Neuronal stem cell (in vitro differentiated cells): ENCODE measurements at regions not wholly inside any gene's neighbourhood (a gene's known extent, or its start where the extent isn't known, plus 50 kb on each side); places are given as distances from the start of the nearest gene placed in this dataset.
A peak's percentile ranks its signal among the peaks of the same experiment; 100 is the strongest.

Source experiments
- DNase-seq: peaks from one replicate; pipeline ENCODE4 v3.0.0-alpha.2; 2013; ENCODE audit warnings: low spot score
- H2AFZ ChIP-seq: one replicate; pipeline ENCODE4 v1.6.1; 2013; ENCODE audit warnings: mild to moderate bottlenecking, low read length, inconsistent platforms
- H2AK5ac ChIP-seq: 2 replicates; pipeline ENCODE4 v1.6.1; 2013; ENCODE audit warnings: low read depth, mild to moderate bottlenecking, inconsistent platforms, low read length, moderate library complexity, mixed read lengths
- H2BK120ac ChIP-seq: 2 replicates; pipeline ENCODE4 v1.6.1; 2013; ENCODE audit warnings: low read depth, mild to moderate bottlenecking, inconsistent platforms, low read length, moderate library complexity, mixed read lengths
- H2BK12ac ChIP-seq: one replicate; pipeline ENCODE4 v1.6.1; 2013; ENCODE audit warnings: low read length, inconsistent platforms
- H2BK15ac ChIP-seq: 2 replicates; pipeline ENCODE4 v1.6.1; 2013; ENCODE audit warnings: mild to moderate bottlenecking, low read length, inconsistent platforms, mixed read lengths
- H2BK5ac ChIP-seq: one replicate; pipeline ENCODE4 v1.6.1; 2013; ENCODE audit warnings: inconsistent platforms, mild to moderate bottlenecking, low read length, moderate library complexity
- H3K14ac ChIP-seq: one replicate; pipeline ENCODE4 v1.6.1; 2013; ENCODE audit warnings: low read length, inconsistent platforms
- H3K18ac ChIP-seq: 2 replicates; pipeline ENCODE4 v1.6.1; 2013; ENCODE audit warnings: low read length, inconsistent platforms
- H3K23ac ChIP-seq: 2 replicates; pipeline ENCODE4 v1.6.1; 2013; ENCODE audit warnings: low read depth, mild to moderate bottlenecking, mixed read lengths, low read length, inconsistent platforms; ENCODE audit not compliant: poor library complexity
- H3K27ac ChIP-seq: replicated peaks from 3 replicates; pipeline ENCODE4 v1.5.1; 2013; ENCODE audit warnings: low read length, inconsistent platforms
- H3K27me3 ChIP-seq, 3 experiments: 2 replicates each; pipeline ENCODE4 v1.6.1; 2013; ENCODE audit warnings: low read length in 3 of 3, mild to moderate bottlenecking in 2 of 3, inconsistent platforms in 1 of 3, low read depth in 1 of 3, mixed read lengths in 1 of 3, moderate library complexity in 1 of 3; ENCODE audit not compliant: control insufficient read depth in 3 of 3, insufficient read depth in 3 of 3
- H3K36me3 ChIP-seq, 2 donors: replicated peaks in 1 of 2; 2 replicates each; pipeline ENCODE4 v1.6.1; 2013; ENCODE audit warnings: low read length in 2 of 2; ENCODE audit not compliant: control insufficient read depth in 2 of 2, insufficient read depth in 2 of 2
- H3K4ac ChIP-seq: 2 replicates; pipeline ENCODE4 v1.6.1; 2013; ENCODE audit warnings: inconsistent platforms, mild to moderate bottlenecking, low read length, moderate library complexity
- H3K4me1 ChIP-seq, 2 donors: 1 replicate in 1 of 2; 2 replicates in 1 of 2; pipeline ENCODE4 v1.6.1; 2013; ENCODE audit warnings: low read length in 2 of 2, low read depth in 1 of 2; ENCODE audit not compliant: control insufficient read depth in 2 of 2, insufficient read depth in 1 of 2
- H3K4me2 ChIP-seq: one replicate; pipeline ENCODE4 v1.6.1; 2013; ENCODE audit warnings: mild to moderate bottlenecking, low read length, inconsistent platforms; ENCODE audit not compliant: insufficient read depth, poor library complexity, severe bottlenecking
- H3K4me3 ChIP-seq, 2 donors: 2 replicates each; pipeline ENCODE4 v1.5.1; 2013; ENCODE audit warnings: low read length in 2 of 2, mild to moderate bottlenecking in 2 of 2, inconsistent platforms in 1 of 2, moderate library complexity in 1 of 2
- H3K79me1 ChIP-seq: one replicate; pipeline ENCODE4 v1.6.1; 2013; ENCODE audit warnings: low read depth, mild to moderate bottlenecking, inconsistent platforms, low read length, moderate library complexity
- H3K9ac ChIP-seq: one replicate; pipeline ENCODE4 v1.6.1; 2013; ENCODE audit warnings: mild to moderate bottlenecking, low read depth, low read length, inconsistent platforms; ENCODE audit not compliant: poor library complexity
- H3K9me3 ChIP-seq, 2 donors: replicated peaks in 1 of 2; 2 replicates each; pipeline versions ENCODE3 to v1.6.1; 2013; ENCODE audit warnings: low read length in 2 of 2, mild to moderate bottlenecking in 2 of 2, inconsistent platforms in 1 of 2, low read depth in 1 of 2, mixed read lengths in 1 of 2, moderate library complexity in 1 of 2; ENCODE audit not compliant: control insufficient read depth in 2 of 2, insufficient read depth in 1 of 2
- H4K8ac ChIP-seq: one replicate; pipeline ENCODE4 v1.6.1; 2013; ENCODE audit warnings: low read depth, mild to moderate bottlenecking, inconsistent platforms, low read length, moderate library complexity
- H4K91ac ChIP-seq: one replicate; pipeline ENCODE4 v1.6.1; 2013; ENCODE audit warnings: low read length, low read depth, mild to moderate bottlenecking, inconsistent platforms; ENCODE audit not compliant: poor library complexity
- WGBS, 2 donors: extraction: QIAGEN DNeasy Blood & Tissue Kit; methylation state at CpG; one replicate each; pipeline ENCODE4 v1.1.7; 2013; ENCODE audit warnings: missing lambda C conversion rate in 2 of 2, mixed read lengths in 1 of 2; ENCODE audit not compliant: insufficient read length in 2 of 2, insufficient replicate concordance in 1 of 2; ENCODE audit errors: extremely low coverage in 2 of 2; 5-methylcytosine and 5-hydroxymethylcytosine counted together

GRCh38 chr1:198436276-198436675 is 104.2 kb downstream of the ATP6V1G3 start:
- no peak overlapping the region for H2AFZ ChIP-seq
- H2BK5ac ChIP-seq: no peak overlapping the region
- H4K8ac ChIP-seq: no peak overlapping the region
- peaks cover 0 to 4% of the 10 kb centered on the region in 2 donors for H3K9me3 ChIP-seq
- no peak overlapping the region for H2AK5ac ChIP-seq
- H2BK12ac ChIP-seq: no peak overlapping the region
- no peak for DNase-seq
- H3K18ac ChIP-seq: no peak overlapping the region
- H3K4me2 ChIP-seq: no peak overlapping the region
- H2BK15ac ChIP-seq: no peak overlapping the region
- no peaks in the 10 kb centered on the region for H3K27me3 ChIP-seq
- H3K79me1 ChIP-seq: no peaks in the 10 kb centered on the region
- no peak overlapping the region for H4K91ac ChIP-seq
- H3K36me3 ChIP-seq: no peaks in the 10 kb centered on the region
- no peaks in the 10 kb centered on the region for H3K4me1 ChIP-seq
- no peak overlapping the region for H3K9ac ChIP-seq
- H3K4ac ChIP-seq: no peak overlapping the region
- no peak overlapping the region for H3K23ac ChIP-seq
- no peak overlapping the region for H3K27ac ChIP-seq
- no peak overlapping the region for H2BK120ac ChIP-seq
- no peak overlapping the region for H3K14ac ChIP-seq
- no peak overlapping the region for H3K4me3 ChIP-seq

- Histone ChIP-seq H3K27ac (no peak overlapping the region), H3K27me3 (no peaks in the 10 kb centered on the region), H3K4me1 (no peaks in the 10 kb centered on the region), H3K4me2 (no peak overlapping the region), H4K8ac (no peak overlapping the region), H2AK5ac (no peak overlapping the region), H3K14ac (no peak overlapping the region), H2AFZ (no peak overlapping the region), H3K4ac (no peak overlapping the region), H3K79me1 (no peaks in the 10 kb centered on the region), H3K18ac (no peak overlapping the region), H3K9me3 (peaks cover 0 to 4% of the 10 kb centered on the region in 2 donors), H2BK5ac (no peak overlapping the region), H2BK12ac (no peak overlapping the region), H3K9ac (no peak overlapping the region), H3K4me3 (no peak overlapping the region), H4K91ac (no peak overlapping the region), H3K36me3 (no peaks in the 10 kb centered on the region), H3K23ac (no peak overlapping the region), H2BK120ac (no peak overlapping the region), H2BK15ac (no peak overlapping the region)
- DNase-seq: no peak
Observed at GRCh38 chr1:198435056-198435455, 105.4 kb downstream of the ATP6V1G3 start.

GRCh38 chr1:198424441-198424840 is 116.0 kb downstream of the ATP6V1G3 start:
- no peak overlapping the region for H3K4me2 ChIP-seq
- H2BK120ac ChIP-seq: no peak overlapping the region
- no peak overlapping the region for H3K18ac ChIP-seq
- H3K4me1 ChIP-seq: peaks cover 6 to 9% of the 10 kb centered on the region in 2 donors
- no peak overlapping the region for H4K8ac ChIP-seq
- no peak overlapping the region for H3K4ac ChIP-seq
- H3K4me3 ChIP-seq: no peak overlapping the region
- no peak overlapping the region for H2BK5ac ChIP-seq
- H2BK12ac ChIP-seq: no peak overlapping the region
- H3K36me3 ChIP-seq: no peaks in the 10 kb centered on the region
- H3K27ac ChIP-seq: no peak overlapping the region
- no peak overlapping the region for H2AFZ ChIP-seq
- H3K79me1 ChIP-seq: no peaks in the 10 kb centered on the region
- H2AK5ac ChIP-seq: no peak overlapping the region
- no peak overlapping the region for H3K9ac ChIP-seq
- DNase-seq: no peak
- no peak overlapping the region for H3K14ac ChIP-seq
- peaks cover 0 to 25% (median 0%) of the 10 kb centered on the region in 3 experiments for H3K27me3 ChIP-seq
- H3K23ac ChIP-seq: no peak overlapping the region
- H4K91ac ChIP-seq: no peak overlapping the region
- no CpG with 5 or more reads among the region's 2 CpGs for WGBS, 2 donors
- H2BK15ac ChIP-seq: no peak overlapping the region
- peaks cover 0 to 3% of the 10 kb centered on the region in 2 donors for H3K9me3 ChIP-seq

- Histone ChIP-seq H4K8ac (no peak overlapping the region), H4K91ac (no peak overlapping the region), H2BK15ac (no peak overlapping the region), H3K9me3 (peaks cover 0 to 3% of the 10 kb centered on the region in 2 donors), H3K14ac (no peak overlapping the region), H3K4ac (no peak overlapping the region), H3K36me3 (no peaks in the 10 kb centered on the region), H3K4me3 (no peak overlapping the region), H2BK120ac (no peak overlapping the region), H3K4me1 (peaks cover 6 to 9% of the 10 kb centered on the region in 2 donors), H3K18ac (no peak overlapping the region), H2AK5ac (no peak overlapping the region), H3K9ac (no peak overlapping the region), H2AFZ (peak overlapping the region; percentile 18), H2BK12ac (no peak overlapping the region), H3K4me2 (no peak overlapping the region), H2BK5ac (no peak overlapping the region), H3K27me3 (peaks cover 0 to 25% (median 0%) of the 10 kb centered on the region in 3 experiments), H3K23ac (no peak overlapping the region), H3K79me1 (no peaks in the 10 kb centered on the region), H3K27ac (no peak overlapping the region)
- DNase-seq: no peak
- WGBS, 2 donors: no CpG with 5 or more reads among the region's 1 CpG
Observed at GRCh38 chr1:198423673-198424072, 116.8 kb downstream of the ATP6V1G3 start.
